Esophagus squamous epithelium (tissue), 4 donors: ENCODE measurements at regions not wholly inside any gene's neighbourhood (a gene's known extent, or its start where the extent isn't known, plus 50 kb on each side); places are given as distances from the start of the nearest gene placed in this dataset.

Experiments used
- POLR2A ChIP-seq, 4 donors: fragments of 450-650 bp; IDR thresholded peaks; one replicate each; pipeline ENCODE4 v1.6.1; 2017; ENCODE audit warnings: antibody characterized with exemption in 4 of 4, mild to moderate bottlenecking in 4 of 4, moderate library complexity in 3 of 4
- TF ChIP-seq, protein P1 (sequence below), 6 experiments: fragments of 450-650 bp in 4 of 6; fragments of 200-600 bp in 2 of 6; sonication (generic) in 2 of 6; IDR thresholded peaks; one replicate each; pipeline ENCODE4 v1.5.1; 2016 to 2019; ENCODE audit warnings: antibody characterized with exemption in 6 of 6, mild to moderate bottlenecking in 4 of 6, moderate library complexity in 4 of 6

DNA sequence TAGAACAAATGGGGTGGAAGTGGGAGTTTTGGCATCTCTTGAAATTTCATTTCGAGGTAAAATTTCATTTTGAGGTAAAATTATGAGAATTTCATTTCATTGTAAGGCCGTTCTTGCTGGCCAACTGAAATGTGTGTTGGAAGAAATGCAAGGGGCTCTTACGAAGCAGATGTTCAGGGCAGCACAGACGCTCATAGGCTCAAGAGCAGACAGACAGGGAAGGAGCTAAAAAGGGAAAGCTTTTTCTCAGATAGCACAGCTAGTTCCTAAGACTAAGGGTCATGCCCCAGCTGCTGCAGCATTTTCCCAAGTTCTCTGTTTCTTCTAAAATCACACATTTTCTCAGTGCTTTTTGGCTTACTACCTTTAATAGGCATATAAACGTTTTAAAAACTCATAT, 65.1 kb upstream of the SFMBT2 start:
- TF ChIP-seq, protein P1, sequence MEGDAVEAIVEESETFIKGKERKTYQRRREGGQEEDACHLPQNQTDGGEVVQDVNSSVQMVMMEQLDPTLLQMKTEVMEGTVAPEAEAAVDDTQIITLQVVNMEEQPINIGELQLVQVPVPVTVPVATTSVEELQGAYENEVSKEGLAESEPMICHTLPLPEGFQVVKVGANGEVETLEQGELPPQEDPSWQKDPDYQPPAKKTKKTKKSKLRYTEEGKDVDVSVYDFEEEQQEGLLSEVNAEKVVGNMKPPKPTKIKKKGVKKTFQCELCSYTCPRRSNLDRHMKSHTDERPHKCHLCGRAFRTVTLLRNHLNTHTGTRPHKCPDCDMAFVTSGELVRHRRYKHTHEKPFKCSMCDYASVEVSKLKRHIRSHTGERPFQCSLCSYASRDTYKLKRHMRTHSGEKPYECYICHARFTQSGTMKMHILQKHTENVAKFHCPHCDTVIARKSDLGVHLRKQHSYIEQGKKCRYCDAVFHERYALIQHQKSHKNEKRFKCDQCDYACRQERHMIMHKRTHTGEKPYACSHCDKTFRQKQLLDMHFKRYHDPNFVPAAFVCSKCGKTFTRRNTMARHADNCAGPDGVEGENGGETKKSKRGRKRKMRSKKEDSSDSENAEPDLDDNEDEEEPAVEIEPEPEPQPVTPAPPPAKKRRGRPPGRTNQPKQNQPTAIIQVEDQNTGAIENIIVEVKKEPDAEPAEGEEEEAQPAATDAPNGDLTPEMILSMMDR (IDR thresholded peaks at IDR 0.05), result no peak
- no peak for TF ChIP-seq POLR2A (IDR thresholded peaks at IDR 0.05)
